ENCODE measurements at regions not wholly inside any gene's neighbourhood (a gene's known extent, or its start where the extent isn't known, plus 50 kb on each side); places are given as distances from the start of the nearest gene placed in this dataset.

GRCh38 chr18:67043276-67043675 is 439.4 kb upstream of the CDH19 start:
- no peak for TF ChIP-seq POLR2A (IDR thresholded peaks at IDR 0.05)
- no peak for TF ChIP-seq CTCF (IDR thresholded peaks at IDR 0.05)
- no peak for TF ChIP-seq POLR2AphosphoS5 (IDR thresholded peaks at IDR 0.05)
